RWPE1 (cell line): ENCODE measurements at regions not wholly inside any gene's neighbourhood (a gene's known extent, or its start where the extent isn't known, plus 50 kb on each side); places are given as distances from the start of the nearest gene placed in this dataset.

Experiments used
- CTCF ChIA-PET: fragments of 350-600 bp; sonication (Branson Sonifier 250); formaldehyde crosslinking; extraction: SDS; loops from one replicate; lab custom pipeline; 2021; lab: Yijun Ruan, JAX
- POLR2A ChIA-PET: fragments of 400-600 bp; formaldehyde crosslinking; extraction: SDS; loops from one replicate; lab custom pipeline; 2020; ENCODE audit warnings: antibody characterized with exemption; ENCODE audit not compliant: low non-redundant PET; lab: Yijun Ruan, JAX
- DNase-seq: peaks from one replicate; pipeline ENCODE4 v3.0.0; 2012; ENCODE audit warnings: low spot score
- H3K27ac ChIP-seq: fragments of 450-650 bp; 2 replicates; pipeline ENCODE4 v1.5.1; 2017
- TF ChIP-seq, protein P1 (sequence below): fragments of 450-650 bp; conservative IDR thresholded peaks from 2 replicates; pipeline ENCODE4 v1.5.1; 2017; ENCODE audit warnings: low read depth, mild to moderate bottlenecking

DNA sequence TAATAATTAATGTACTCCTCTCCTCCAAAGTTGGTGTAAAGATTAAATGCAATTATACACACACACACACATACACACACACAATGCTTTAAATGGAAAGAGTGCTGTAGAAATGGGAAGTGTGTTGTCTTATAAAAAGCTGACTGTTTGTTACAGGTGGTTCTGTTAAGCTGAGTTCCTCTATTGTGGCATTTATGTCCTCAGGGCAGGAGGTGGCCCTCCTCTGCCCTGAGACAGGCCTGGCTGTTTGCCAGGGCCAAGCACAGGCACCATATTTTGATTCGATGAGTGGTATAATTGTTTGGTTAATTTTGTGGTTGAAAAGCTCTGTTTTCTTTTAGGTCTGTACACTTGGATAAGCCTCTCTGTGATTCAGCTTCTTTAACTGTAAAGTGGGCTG lies 573.9 kb downstream of the KIF4B start:
- H3K27ac ChIP-seq: no peak overlapping the region
- TF ChIP-seq, protein P1, sequence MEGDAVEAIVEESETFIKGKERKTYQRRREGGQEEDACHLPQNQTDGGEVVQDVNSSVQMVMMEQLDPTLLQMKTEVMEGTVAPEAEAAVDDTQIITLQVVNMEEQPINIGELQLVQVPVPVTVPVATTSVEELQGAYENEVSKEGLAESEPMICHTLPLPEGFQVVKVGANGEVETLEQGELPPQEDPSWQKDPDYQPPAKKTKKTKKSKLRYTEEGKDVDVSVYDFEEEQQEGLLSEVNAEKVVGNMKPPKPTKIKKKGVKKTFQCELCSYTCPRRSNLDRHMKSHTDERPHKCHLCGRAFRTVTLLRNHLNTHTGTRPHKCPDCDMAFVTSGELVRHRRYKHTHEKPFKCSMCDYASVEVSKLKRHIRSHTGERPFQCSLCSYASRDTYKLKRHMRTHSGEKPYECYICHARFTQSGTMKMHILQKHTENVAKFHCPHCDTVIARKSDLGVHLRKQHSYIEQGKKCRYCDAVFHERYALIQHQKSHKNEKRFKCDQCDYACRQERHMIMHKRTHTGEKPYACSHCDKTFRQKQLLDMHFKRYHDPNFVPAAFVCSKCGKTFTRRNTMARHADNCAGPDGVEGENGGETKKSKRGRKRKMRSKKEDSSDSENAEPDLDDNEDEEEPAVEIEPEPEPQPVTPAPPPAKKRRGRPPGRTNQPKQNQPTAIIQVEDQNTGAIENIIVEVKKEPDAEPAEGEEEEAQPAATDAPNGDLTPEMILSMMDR: no peak
- ChIA-PET CTCF (interaction anchor here (0.6 kb wide), 1 partner anchor 176 kb away, joined by 3 read pairs; no protein-coding TSS in a partner anchor), POLR2A (interaction anchor here (0.7 kb wide), 1 partner anchor 1356 kb away, joined by 3 read pairs; no protein-coding TSS in a partner anchor)
- DNase-seq: no peak

DNA sequence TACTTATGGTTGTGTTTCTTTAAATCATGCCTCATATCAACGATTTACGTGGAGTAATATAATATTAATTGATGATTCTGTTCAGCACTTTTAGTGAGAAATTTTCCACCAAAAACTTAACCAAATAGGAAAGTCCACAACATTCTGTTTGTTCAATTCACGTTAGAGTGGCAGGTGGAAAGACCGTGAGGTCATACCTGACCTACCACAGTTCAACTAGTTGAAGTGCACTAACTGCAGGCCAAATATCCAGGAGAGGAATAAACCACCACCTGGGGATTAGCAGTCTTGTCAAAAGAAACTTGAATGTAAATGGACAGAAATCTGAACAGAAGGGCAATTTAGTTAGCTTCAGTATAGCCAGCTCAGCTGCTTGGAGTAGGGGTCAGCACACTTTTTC lies 577.7 kb downstream of the KIF4B start:
- ChIA-PET CTCF (no interaction called here), POLR2A (no interaction called here)
- no peak for DNase-seq

DNA sequence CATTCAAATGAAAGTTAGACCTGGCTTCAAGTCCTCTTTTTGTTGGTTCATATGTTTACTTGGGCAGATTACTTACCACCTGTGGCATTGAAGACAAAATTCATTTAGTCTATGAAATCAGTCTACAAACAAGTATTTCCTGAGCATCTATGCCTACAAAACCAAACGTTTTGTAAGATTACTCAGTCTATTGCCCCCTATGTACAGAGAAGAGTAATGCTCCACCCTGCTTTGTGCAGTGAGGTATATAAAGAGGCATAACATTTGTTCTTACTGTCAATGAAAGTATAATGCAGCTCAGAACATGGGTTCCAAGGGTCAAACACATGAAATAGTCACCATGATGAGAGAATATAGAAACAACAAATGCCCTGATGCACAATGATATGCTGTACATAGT lies 580.7 kb downstream of the KIF4B start:
- TF ChIP-seq, protein P1: no peak
- POLR2A ChIA-PET: no interaction called here
- CTCF ChIA-PET: no interaction called here

More for the DNA sequence above, 577.7 kb downstream of the KIF4B start:
- H3K27ac ChIP-seq: no peak overlapping the region
- TF ChIP-seq, protein P1: no peak

DNA sequence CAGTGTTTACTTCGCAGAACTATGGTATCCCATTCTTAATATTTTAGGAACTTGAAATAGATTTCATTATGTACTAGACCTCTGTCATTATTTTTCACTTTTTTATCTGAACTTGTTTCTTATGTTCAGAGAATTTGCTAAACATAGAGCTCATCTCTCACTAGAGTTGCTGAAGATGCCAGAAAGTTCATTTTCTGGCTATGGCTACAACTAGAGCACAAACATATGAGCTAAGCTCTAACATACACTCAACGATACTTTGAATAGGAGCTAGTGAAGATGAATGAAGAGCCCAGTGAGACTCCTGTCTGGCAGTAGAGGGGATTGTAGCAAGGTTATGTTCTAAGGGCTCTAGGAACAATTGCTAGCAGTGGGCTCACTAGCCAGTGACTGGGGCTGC lies 582.2 kb downstream of the KIF4B start:
- TF ChIP-seq, protein P1: no peak
- DNase-seq: no peak
- POLR2A ChIA-PET: no interaction called here
- H3K27ac ChIP-seq: no peak overlapping the region
- CTCF ChIA-PET: no interaction called here

More for the DNA sequence above, 580.7 kb downstream of the KIF4B start:
- no peak for DNase-seq
- no peak overlapping the region for H3K27ac ChIP-seq

- CTCF ChIA-PET: interaction anchor here (0.5 kb wide), 1 partner anchor 255 kb away, joined by 4 read pairs; no protein-coding TSS in a partner anchor
- POLR2A ChIA-PET: no interaction called here
Observed at GRCh38 chr5:155598552-155598951, 585.0 kb downstream of the KIF4B start.

DNA sequence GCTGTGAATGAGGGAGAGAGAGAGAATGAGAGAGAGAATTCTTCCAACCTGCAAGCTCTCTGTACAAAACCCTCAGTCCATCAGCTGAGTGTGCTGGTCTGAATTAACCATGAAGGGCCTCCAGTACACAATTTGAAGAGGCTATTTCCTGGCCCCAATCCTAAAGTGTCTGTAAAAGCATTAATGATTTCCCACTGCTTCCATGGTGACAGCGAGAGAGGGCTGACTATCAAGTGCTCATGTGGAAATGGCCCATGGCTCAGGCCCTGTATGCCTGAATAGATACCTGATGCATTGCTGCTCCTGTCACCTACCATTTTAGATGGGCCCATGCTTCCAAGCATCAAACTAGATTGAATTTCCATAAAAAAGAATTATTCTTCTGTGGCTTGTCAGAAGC lies 592.4 kb downstream of the KIF4B start:
- TF ChIP-seq, protein P1: no peak

More at GRCh38 chr5:155598552-155598951, 585.0 kb downstream of the KIF4B start:
- DNase-seq: no peak
- TF ChIP-seq, protein P1: no peak
- no peak overlapping the region for H3K27ac ChIP-seq

More for the DNA sequence above, 592.4 kb downstream of the KIF4B start:
- ChIA-PET POLR2A (no interaction called here), CTCF (interaction anchor here (0.5 kb wide), 1 partner anchor 13 kb away, joined by 3 read pairs; no protein-coding TSS in a partner anchor)
- no peak for DNase-seq
- no peak overlapping the region for H3K27ac ChIP-seq
